Stimulated activated CD4-positive, alpha-beta T cell treated with anti-CD3 and anti-CD28 coated beads, Interleukin-1b, Interleukin-23, amount 100 ng/mL, for 24 hours (primary cell): ENCODE measurements at regions not wholly inside any gene's neighbourhood (a gene's known extent, or its start where the extent isn't known, plus 50 kb on each side); places are given as distances from the start of the nearest gene placed in this dataset.

ENCODE experiments used
- DNase-seq, 4 experiments: peaks; one replicate each; pipeline ENCODE4 v3.0.0-alpha.2; 2020; ENCODE audit warnings: low read depth in 4 of 4, low spot score in 1 of 4

GRCh38 chr1:14482784-14483450, 115.6 kb upstream of the KAZN start:
- no peak for DNase-seq

GRCh38 chr1:14485285-14485684, 113.2 kb upstream of the KAZN start:
- no peak for DNase-seq

GRCh38 chr1:14486401-14487201, 111.9 kb upstream of the KAZN start:
- no peak for DNase-seq

GRCh38 chr1:14487671-14488070, 110.8 kb upstream of the KAZN start:
- no peak for DNase-seq

- no peak for DNase-seq
These were observed 103.6 kb upstream of the KAZN start for GRCh38 chr1:14494911-14495310.

- DNase-seq, result no peak
These were observed 103.1 kb upstream of the KAZN start for GRCh38 chr1:14495381-14495780.

GRCh38 chr1:14495996-14496395, 102.5 kb upstream of the KAZN start:
- no peak for DNase-seq

- DNase-seq, result no peak
These were observed 99.6 kb upstream of the KAZN start for GRCh38 chr1:14498839-14499238.

DNA sequence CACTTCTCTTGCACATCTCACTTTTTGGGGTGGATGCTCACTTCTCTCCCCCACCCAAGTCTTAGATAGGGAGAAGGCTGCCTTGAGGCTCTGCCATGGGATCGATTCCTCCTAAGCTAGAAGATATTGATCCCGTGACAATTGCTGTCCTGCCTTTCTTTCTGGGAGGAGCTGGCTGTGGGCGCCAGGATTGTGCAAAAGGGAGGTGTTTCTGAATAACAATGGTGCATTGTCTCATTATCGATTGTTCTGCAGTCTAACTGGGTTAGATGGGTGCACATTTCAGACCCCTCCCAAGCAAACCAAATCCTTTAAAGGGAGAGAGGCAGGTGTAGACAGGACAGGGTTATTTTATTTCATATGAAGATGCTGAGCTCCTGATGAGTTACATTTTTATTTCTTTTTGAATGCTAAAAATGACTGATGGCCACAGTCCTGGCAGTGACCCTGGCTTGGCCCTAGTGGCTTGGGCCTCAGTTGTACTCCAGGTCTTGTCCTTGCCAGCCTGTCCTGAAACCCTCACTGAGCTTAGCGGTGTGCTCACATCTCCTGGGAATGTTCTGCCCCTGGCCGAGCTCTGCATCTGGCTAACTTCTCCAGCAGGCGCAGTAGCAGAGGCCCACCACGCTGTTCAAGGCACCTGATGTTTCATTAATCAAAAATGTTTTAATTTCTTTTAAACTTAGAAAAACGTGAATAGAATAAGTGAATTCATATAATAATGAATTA, 99.0 kb upstream of the KAZN start:
- DNase-seq, result no peak

GRCh38 chr1:14500041-14500440, 98.4 kb upstream of the KAZN start:
- no peak for DNase-seq

DNA sequence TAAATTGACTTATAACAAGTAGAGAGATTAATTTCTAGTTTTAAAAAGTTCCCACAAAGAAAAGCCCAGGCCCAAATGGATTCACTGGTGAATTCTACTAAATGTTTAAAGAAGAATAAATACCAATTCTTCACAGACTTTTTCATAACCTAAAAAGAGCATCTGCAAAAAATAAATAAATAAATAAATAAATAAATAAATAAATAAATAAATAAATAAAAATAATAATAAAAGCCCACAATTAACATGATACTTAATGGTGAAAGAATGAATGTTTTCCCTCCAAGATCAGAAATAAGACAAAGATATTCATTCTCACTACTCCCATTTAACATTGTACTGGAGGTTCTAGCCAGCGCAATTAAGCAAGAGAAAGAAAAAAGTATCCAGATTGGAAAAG, 97.6 kb upstream of the KAZN start:
- DNase-seq, result no peak

DNA sequence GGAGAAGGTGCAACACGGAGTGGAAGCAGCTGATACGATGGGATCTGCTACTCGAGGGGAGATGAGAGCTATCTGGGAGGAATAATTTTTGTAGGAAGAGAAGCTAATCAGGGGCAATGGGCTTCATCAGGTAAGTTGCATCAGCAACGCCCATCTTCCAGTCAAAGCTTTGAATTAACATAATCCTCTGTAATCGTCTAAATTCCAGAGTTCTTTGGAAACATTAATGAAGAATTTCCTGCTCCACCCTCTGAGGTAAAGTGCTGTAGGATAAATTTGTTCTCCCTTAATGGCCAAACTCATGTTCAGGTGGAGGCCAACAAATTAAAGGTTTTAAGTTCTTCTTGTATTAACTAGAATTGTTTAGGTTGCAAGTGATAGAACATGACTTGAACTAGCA, 94.0 kb upstream of the KAZN start:
- DNase-seq, result no peak

DNA sequence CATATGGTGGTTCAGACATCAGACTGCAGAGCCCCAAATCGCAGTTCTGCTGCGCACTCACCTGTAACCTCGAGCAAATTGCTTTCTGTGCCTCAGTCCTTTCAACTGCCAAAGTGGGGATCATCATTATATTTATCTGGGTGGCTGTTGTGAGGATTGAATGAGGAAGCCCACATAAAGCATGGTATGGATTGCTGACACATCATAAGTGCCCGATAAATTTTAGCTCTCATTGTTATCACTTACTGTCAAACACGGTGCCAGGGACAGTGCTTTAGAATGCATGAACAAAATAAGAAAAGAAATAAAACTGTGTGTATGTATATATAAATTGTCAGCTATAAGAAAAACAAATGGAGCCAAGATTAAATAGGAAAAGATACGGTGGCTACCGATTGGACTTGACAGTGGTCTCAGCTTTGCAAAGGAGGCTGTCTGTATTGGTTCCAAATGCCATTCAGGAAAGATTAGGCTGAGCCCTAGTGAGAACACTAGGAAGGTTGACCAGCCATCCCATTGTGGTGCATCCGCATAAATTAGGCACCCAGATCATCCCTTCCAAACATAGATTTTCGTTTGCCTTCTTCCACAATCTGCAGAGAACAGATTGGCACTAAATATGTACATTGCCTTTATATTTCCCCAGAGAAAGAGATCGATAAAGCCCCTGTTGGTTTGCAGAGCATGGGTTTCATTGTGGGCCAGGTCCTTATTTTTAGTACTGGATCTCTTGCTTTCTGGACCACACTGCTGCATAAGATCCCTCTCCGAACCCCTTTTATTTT, 91.8 kb upstream of the KAZN start:
- no peak for DNase-seq

GRCh38 chr1:14507262-14507661, 91.2 kb upstream of the KAZN start:
- DNase-seq, result no peak

DNA sequence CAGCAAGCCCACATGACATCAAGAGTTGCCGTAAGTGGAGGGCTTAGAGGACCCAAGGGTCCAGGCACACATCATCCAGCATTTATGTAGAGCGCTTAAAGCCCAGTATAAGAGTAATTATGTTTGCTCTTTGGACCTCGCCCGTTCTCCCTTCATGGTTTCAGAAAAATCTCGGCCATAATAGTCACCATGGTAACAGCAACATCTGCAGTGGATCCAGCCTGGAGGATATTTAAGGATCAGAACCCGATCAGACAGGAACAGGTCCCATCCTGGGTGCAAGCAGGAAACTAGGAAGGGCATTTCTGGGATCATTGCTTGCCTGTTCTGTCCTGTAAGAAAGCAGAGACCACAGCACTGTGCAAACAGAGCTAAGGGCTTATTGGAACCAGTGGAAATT, 89.9 kb upstream of the KAZN start:
- no peak for DNase-seq

GRCh38 chr1:14511166-14511680, 87.3 kb upstream of the KAZN start:
- no peak for DNase-seq

DNA sequence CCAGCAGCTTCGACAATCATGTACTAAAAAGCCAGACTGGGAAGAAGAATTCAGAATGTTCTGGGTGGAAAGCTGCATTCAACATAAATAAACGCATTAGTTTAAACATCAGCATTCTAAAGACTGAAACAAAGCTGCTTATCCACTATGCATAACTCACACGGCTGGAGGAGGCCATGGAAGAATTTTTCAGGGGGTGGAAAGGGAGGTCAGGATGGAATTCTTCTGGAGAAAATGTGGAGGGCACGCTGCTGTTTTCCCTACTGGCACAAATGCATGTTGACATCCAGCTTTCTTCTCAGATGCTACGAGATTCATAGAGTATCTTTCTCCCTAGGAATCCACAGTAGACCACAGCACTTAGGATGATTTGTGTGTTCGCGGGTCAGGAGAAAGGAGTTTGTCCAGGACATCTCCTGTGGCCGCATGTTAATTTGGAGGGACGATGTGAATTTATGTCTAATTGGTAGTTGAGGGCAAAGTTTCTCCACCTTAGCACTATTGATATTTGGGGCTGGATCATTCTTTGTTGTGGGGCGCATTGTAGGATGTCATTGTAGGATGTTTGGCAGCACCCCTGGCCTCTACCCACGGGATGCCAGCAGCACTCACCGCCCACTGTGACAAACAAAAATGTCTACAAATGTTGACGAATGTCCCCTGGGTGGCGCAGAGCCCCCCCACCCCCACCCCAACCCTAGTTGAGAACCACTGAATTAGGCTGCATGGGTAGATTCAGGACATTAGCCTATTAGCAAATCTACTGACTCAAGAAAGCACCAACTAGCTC, 86.5 kb upstream of the KAZN start:
- DNase-seq, result no peak

GRCh38 chr1:14513111-14513510, 85.4 kb upstream of the KAZN start:
- no peak for DNase-seq

- no peak for DNase-seq
These were observed 83.7 kb upstream of the KAZN start for GRCh38 chr1:14514739-14515138.
